T47D (cell line): ENCODE measurements at regions not wholly inside any gene's neighbourhood (a gene's known extent, or its start where the extent isn't known, plus 50 kb on each side); places are given as distances from the start of the nearest gene placed in this dataset.

Experiments
- DNase-seq, 2 experiments: peaks; one replicate each; pipeline versions ENCODE4 v3.0.0 to v3.0.0-alpha.2; 2011 to 2012; ENCODE audit warnings: low read depth in 1 of 2, low spot score in 1 of 2
- JUND ChIP-seq: IDR thresholded peaks from 2 replicates; pipeline ENCODE4 v1.6.1; 2012; ENCODE audit warnings: low read depth
- in situ Hi-C: cut with HindIII; loops from 2 replicates; pipeline ENCODE4 v1.10.0; 2016; ENCODE audit warnings: low sequenced_read_pairs, low pct_unique_long_range_greater_than_20kb

DNA sequence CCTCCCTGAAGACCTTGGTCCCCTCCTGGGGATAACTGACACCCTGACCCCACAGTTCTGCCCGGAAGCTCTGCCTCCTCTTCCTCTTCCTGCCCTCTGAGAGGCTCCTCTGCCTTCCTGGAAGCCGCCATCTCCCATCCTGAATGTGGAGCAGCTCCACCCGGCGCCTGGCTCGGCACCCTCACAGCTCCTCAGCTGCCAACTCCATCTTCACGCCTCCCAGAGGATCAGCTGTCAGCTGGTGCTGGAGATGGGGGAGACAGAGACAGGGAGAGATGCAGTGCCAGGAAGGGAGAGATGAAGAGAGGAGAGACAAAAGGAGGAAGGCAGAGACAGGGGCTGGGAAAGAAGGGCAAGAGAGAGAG is 210.4 kb upstream of the CSF3R start:
- no peak for TF ChIP-seq JUND
- DNase-seq: no peak
- in situ Hi-C loops: no loop called here

DNA sequence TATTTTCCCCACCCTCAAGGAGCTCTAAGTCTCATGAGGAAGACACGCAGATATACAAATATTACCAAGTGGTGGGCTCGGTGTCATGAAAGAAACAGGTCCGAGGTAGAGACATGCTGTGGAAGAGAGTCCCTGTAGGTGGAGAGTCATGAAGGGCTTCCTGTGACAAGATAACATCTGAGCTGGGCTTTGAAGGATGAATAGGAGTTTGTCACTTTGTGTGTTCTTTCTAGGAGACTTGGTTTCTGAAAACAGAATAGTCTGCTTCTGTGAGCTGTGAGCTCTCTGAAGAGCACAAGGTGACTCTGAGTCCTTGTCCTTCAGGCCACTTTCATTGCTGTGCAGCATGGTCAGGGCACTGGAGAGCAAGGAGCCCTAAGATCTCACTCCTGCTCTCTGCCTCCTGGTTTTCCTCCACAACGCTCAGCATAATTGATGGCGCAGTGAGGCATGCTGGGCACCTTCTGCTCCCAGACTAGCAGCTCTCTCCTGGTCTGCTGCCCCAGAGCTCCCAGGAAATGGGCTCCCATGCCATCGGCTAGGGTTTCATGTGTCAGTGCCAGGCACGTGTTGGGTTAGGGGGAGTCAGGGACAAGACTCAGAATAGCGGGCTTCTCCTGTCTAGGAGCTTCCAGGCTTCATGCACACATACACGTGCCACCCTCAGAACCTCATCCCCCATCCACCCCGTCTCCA is 209.9 kb upstream of the CSF3R start:
- in situ Hi-C loops: no loop called here
- no peak for TF ChIP-seq JUND

DNA sequence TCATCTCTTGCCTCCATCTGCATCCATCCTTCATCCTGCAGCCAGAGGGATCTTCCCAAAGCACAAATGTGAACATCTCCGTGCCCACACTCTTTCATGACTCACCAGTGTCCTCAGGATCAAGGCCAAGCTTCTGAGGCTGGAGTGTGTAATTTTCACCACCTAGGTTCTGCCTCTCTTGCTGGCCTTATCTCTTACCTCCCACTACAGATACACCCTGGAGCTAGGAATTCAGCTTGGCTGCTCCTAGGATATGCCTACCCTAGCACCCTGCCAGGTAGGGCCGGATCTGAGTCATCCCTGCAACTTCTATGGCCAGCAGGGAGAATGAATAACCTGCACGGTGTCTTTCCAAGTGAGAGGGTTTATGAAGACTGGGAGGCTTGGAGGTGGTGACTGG is 208.7 kb upstream of the CSF3R start:
- no peak for DNase-seq
- TF ChIP-seq JUND: no peak
- in situ Hi-C loops: no loop called here

More for the DNA sequence above, 209.9 kb upstream of the CSF3R start:
- DNase-seq: no peak

DNA sequence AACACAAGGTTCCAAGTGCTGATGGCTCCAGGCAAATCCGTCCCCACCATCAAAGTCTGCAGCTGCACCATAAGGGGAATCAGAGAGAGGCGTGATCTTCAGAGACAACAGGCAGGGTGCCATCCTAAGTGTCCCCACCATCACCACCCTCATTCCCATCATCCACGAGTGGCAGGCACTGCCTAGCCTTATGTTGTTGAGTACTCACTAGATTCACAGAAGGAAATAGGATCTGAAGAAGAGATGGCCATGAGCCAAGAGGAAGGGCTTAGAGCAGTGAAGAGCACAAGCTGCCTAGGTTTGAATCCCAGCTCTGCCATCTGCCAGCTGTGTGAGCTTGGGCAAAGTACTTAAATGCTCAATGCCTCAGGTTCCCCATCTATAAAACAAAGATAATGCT is 207.3 kb upstream of the CSF3R start:
- in situ Hi-C loops: no loop called here
- no peak for TF ChIP-seq JUND
- DNase-seq: no peak

DNA sequence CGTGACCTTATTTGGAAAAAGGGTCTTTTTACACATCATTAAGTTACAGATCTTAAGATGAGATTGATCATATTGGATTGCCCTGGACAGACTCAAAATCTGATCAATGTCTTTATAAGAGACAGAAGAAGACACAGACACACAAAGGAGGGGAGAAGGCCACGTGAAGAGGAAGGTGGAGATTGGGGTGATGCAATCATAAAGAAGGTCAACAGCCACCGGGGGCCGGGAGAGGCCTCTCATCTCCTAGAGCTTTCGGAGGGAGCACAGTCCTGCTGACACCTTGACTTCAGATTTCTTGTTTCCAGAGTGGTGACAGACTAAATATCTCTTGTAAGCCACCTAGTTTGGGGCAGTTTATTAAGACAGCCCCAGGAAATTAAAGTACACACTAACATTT is 204.6 kb upstream of the CSF3R start:
- in situ Hi-C loops: no loop called here
- DNase-seq: no peak
- TF ChIP-seq JUND: no peak

DNA sequence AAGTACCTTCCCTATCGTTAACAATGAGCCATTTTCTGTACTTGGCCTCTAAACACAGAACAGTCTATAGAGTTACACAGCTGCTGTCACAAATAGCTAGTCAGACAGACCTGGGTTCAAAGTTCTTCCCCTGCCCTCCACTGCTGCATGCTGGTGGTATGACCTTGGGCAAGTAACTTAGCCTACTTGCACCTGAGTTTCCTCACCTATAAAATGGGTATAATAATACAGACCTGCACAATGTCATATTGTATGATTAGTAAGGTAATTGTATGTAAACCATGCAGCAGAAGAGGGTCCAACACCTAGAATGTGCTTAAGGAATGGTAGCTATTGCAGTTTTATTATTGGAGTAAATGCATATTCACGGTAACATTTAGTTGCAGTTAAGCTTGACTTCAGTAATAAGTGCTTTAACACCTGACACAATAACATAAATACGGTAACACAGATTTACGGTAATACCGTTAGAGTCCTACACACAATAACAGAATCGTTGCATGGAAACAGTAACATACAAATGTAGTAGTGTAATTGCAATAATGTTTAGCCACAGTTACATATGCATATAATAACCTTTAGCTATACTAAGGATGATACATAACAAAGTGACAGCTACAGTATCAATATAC is 193.3 kb upstream of the CSF3R start:
- DNase-seq: no peak
- no peak for TF ChIP-seq JUND
- in situ Hi-C loops: no loop called here

DNA sequence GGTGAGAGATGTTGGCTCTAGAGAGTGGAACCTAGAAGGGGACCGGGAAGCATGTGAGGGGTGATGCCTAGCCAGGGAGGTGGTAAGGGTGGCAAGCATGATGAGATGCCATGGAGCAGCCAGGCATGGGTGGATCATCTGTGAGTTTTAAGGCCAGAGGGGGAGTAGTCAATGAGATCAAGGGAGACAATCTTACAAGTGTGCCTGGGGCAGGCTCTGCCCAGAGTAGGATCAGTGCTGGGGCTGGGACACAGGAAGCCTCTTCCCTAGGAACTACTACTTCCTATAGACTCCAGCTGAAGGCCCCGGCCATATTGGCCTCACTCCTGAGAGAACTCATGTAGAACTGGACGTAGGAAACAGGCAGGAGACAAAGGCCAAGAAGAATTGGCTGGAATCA is 192.4 kb upstream of the CSF3R start:
- TF ChIP-seq JUND: no peak
- in situ Hi-C loops: no loop called here
- DNase-seq: no peak

DNA sequence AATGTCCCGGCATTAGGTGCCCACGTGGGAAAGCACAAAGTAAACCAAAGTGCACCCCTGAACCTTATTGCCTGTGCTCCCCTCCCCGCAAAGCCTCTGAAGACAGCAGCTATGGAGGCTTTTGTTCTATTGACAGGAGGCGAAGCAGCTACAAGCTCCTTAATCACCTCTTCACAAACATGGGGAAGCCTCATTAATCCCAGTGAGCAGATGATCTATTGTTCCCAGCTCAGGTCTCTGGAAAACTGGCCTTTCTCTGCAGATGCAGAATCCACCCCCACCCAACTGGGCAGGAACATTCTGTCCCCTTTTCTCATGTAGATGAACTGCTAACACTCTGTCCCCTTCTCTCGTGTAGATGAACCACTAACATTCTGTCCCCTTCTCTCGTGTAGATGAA is 190.5 kb upstream of the CSF3R start:
- TF ChIP-seq JUND: no peak
- no peak for DNase-seq
- in situ Hi-C loops: no loop called here

DNA sequence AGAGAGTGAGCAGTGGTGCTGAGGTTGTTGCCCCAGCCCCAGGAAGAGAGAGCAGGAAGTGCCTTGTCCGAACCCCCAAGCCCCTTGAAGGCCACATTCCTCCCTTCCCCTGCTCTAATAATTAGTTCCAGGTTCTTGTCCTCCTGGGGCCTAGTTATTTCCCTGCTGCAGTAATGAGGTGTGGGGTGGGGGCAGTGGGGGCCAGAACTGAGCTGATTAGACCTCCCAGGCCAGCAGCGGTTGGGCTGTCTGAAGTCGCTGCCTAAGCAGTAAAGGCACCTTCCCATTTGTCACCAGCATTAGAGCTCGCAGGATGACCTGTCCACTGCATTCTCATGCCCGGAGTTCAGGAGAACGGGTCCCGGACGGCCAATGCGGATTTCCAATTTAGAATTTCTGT is 186.5 kb upstream of the CSF3R start:
- no peak for TF ChIP-seq JUND
- DNase-seq: no peak
- in situ Hi-C loops: no loop called here

DNA sequence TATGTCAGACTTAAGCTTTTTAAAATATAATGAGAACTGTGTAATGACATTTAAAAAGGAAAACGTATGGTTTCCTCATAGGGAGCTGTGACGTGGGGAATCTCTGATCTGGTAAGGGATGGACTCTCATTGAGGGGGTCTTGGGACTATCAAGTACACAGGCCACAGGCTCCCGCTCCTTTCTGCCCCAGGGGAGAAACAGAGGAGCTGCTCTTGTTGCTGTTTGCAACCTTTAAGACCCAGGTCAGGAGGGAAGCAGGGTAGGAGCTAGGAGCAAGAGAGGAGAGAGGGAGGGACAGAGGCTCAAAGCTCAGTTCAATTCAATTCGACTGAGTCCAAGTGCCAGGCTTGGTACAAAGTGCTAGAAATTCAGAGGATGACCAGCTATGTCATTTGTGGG is 185.1 kb upstream of the CSF3R start:
- DNase-seq: no peak
- in situ Hi-C loops: no loop called here
- no peak for TF ChIP-seq JUND

DNA sequence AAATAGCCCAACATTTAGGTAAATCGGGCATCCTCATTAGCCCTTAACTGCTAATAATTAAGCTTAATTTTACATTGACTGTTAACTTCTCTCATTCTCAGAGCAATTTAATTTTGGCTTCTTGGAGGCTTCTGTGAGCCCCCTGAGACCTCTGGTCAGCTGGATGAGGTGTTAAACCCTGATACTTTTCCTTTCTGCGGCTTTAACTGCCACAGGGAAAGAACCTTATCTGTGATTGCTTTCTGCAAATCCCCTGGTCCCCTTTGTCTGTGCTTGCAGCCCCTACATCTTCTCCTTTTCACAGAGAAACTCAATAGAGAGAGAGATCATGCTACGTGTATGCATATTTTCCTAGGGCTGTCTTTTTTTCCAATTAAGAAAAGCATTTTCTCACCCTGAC is 184.5 kb upstream of the CSF3R start:
- TF ChIP-seq JUND: no peak
- no peak for DNase-seq
- in situ Hi-C loops: no loop called here

DNA sequence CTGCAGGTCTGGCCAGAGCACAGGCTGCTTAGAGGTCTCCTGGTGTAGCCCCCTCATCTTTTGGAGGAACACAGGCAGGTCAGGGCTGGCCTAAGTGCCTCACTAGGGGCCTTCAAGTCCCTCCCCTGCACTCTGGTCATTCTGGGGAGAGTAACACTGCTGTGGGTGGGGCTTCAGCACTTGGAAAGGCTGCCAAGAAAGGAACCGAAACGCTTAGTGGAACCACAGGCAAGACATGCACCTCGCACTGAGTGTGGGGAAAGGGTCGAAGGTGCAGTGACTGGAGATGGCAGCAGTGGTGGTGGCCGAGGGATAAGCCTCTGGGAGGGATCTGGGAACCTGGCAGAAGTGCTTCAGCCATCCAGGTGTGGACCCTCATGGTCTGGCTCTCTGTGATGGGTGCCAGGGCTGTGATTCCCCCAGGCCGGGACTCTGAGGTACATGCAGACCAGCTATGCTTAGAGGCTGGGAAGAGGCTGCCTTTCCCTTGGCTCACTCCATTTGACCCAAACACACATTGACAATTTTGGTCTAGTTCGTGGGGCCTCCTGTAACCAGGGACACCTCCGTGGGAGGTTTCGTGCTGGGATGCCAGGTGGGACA is 182.9 kb upstream of the CSF3R start:
- TF ChIP-seq JUND: no peak
- in situ Hi-C loops: no loop called here
- DNase-seq: no peak

DNA sequence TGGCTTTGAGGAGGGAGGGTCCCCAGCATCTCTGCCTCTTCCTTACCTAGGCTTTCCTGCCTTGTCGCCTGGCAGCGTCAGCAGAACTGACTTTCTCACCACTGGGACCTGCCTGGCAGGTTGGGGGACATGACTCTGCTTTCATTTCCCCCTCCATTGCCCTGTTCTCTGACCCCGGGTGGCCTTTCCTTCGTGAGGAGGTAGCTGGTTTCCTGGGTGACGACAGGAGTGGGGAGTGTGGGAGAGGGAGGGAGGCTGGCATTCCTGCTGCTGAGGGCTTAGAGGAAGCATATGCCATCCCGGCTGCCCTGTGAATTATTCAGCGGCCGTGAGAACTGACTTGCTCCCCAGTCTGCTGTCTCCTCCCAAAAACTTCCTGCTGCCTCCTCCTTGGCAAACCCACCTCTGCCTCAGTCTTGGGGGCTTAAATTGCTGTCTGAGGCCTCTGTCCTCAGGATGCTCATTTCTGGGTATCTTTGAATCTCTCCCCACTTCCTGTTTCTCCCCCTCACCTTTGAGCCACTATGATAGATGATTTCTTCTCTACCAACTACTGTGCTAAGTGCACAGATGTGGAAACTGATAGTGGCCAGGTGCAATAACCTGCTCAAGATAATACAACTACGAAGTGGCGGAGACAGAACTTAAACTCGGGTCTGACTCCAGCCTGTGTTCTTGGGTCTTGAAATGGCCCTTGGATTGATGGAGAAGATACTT is 182.0 kb upstream of the CSF3R start:
- no peak for TF ChIP-seq JUND

More for the DNA sequence above, 182.0 kb upstream of the CSF3R start:
- peak in 1 of 2 experiments; percentile 7 for DNase-seq
- in situ Hi-C loops: no loop called here
